ENCODE measurements at regions not wholly inside any gene's neighbourhood (a gene's known extent, or its start where the extent isn't known, plus 50 kb on each side); places are given as distances from the start of the nearest gene placed in this dataset.
"Not testable (repeated sequence)": the region's sequence is repeated elsewhere in the genome, so short reads cannot be mapped to it uniquely, and the experiment has no call there.

DNA sequence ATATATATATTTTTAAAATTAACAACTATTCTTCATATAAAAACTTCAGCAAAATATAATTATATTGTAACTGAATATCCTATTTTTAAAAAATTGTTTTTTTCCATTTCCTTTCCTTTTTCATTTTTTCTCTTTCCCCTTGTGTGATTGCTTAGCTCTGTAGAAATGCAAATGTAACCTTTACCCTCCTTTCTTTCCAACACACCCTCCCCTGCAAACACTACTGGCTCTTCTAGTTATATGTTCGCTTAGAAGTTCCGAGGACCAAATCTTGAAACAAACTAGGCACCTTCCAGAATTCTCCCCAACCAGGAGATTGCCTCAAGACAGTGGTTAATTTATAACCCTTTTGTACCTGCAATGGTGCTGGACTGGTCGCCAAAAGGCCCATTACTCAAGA, 1980.0 kb upstream of the CDH6 start:
- no peak for DNase-seq

DNA sequence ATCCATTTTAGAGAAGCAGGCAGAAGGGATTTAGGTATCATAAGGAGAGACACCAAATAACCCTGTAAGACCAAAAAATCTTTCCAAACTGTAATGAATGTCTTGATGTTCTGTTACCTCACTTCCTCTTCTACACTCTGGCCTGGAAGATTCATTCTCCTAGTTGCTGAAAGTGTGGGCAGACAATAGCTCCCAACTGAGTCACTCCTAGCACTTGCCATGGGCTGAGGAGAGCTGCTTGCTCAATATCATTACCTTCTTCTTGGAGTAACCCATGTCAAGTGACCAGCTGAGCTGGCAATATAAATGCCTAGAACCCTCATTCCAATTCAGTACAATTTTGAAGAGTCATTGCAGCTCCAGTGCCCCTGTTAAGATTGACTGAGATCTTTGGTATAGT, 1985.5 kb upstream of the CDH6 start:
- no peak for DNase-seq

DNA sequence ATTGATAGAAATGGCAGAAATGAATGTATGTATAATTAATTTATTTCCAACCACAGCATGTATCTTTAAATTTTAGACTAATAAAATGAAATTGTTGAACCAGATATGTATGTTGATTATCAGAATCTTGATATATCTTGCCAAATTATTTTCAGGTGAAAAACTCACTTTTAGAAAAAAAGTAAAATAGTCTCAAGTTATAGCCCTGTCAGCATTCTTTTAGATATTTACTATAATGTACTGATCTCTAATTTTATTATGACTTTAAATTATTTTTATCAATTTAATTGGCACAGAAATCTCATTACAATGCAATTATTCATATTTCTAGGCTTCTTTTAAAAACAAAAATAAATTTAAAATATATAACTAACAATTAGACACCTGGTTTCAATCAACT, 1990.4 kb upstream of the CDH6 start:
- no peak for DNase-seq

DNA sequence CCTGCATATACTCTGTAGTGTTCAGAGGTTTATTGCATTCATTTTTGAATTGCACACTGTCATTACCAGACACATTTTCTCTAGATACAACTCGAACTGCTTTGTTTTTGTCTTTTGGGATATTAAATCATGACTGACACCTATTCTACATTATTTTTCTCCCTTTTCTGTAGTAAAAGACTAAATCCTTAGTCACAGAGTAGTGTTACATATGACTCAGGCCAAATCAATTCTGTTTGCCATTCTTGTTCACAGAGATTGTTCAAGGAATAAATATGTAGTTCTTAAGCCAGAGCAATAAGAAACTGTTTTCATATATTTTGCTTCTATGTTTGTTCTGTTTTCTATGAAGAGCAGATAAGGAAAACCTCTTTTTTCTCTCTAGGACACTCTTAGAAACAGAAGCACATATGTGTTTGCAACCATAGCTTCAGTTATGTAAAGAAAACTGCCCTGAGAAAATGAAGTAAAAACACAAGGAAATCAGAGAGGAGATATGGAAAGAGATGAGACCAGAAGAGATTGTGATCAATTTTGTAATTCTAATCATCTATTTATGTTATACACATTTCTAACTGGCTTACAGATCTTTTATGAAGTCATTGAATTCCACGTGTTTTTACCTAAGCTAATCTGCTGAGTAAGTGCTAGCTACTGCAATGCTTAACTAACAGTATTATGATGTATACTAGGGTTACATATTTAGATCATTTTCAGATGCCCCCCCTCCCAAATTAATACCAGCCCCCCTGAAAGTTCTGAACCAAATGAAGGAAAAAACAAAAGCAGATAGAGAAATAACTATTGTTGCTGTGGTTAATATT, 1995.6 kb upstream of the CDH6 start:
- no peak for DNase-seq

DNA sequence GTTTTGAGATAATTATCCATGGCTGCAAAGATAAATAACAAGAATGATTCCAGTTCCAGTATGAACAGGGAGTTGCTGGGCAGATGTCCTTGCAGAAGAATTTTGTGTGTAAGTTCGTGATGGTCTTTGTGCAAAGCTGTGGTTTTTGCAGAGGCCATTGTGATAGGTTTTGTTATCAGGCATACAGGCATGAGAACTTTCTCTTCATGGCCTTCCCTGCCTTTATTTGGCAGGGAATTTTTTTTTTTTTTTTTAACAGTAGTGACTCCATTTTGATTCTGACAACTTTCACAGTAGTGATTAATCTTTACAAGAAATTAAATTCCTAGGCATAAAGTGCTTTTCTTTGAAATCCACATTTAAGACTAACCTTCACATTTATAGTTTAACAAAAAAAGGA, 1999.5 kb upstream of the CDH6 start:
- no peak for DNase-seq

DNA sequence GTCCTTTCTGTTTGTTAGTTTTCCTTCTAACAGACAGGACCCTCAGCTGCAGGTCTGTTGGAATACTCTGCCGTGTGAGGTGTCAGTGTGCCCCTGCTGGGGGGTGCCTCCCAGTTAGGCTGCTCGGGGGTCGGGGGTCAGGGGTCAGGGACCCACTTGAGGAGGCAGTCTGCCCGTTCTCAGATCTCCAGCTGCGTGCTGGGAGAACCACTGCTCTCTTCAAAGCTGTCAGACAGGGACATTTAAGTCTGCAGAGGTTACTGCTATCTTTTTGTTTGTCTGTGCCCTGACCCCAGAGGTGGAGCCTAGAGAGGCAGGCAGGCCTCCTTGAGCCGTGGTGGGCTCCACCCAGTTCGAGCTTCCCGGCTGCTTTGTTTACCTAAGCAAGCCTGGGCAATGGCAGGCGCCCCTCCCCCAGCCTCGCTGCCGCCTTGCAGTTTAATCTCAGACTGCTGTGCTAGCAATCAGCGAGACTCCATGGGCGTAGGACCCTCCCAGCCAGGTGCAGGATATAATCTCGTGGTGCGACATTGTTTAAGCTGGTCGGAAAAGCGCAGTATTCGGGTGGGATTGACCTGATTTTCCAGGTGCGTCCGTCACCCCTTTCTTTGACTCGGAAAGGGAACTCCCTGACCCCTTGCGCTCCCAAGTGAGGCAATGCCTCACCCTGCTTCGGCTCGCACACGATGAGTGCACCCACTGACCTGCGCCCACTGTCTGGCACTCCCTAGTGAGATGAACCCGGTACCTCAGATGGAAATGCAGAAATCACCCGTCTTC, 2002.0 kb upstream of the CDH6 start:
- not testable (repeated sequence) for DNase-seq

DNA sequence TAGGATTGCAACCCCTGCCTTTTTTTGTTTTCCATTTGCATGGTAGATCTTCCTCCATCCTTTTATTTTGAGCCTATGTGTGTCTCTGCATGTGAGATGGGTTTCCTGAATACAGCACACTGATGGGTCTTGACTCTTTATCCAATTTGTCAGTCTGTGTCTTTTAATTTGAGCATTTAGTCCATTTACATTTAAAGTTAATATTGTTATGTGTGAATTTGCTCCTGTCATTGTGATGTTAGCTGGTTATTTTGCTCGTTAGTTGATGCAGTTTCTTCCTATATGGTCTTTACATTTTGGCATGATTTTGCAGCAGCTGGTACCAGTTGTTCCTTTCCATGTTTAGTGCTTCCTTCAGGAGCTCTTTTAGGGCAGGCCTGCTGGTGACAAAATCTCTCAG, 2003.1 kb upstream of the CDH6 start:
- DNase-seq: not testable (repeated sequence)

DNA sequence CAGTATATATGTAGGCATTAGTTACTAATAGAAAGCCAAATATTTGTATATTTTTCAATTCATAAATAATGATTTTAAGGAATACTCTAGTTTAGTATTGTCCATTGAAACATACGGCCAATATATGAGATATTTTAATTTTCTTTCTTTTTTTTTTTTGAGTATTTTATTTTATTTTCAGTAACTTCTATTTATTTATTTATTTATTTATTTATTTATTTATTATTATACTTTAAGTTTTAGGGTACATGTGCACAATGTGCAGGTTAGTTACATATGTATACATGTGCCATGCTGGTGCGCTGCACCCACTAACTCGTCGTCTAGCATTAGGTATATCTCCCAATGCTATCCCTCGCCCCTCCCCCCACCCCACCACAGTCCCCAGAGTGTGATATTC, 2007.1 kb upstream of the CDH6 start:
- not testable (repeated sequence) for DNase-seq

DNA sequence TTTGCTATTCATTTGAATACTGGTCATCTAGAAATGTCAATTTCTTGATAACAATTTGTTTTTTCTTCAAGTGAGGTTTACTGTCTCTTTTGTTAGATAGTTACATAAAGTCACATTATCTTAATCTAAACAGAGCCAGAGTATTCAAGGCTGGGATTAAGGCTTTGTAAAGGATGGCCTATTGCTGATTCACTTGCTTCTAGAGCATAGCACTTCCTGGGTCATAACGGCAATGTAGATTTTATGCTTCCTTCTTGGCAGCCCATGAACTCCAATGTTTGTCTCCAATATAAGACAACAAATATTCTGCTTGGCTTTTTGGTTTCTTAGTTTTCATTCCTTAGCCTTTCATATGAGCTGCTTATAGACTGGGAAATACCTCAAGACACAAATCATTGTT, 2007.9 kb upstream of the CDH6 start:
- no peak for DNase-seq

DNA sequence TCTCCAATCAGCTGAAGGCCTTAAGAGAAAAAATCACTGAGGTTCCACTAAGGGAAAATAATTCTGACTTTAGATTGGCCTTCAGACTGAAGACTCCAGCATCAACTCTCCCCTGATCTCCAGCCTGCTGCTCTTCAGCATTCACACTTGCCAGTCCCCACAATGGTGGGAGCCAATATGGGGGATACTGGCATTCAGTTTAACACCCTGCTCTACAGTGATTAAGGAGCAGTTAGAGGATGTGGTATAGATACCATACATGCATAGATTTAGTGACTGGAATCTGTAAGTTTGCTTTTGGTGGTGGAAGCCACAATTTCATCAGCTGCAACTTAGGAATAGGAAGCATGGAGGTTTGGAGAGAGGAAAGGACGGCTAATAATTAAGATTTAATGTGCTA, 2017.7 kb upstream of the CDH6 start:
- DNase-seq: no peak

DNA sequence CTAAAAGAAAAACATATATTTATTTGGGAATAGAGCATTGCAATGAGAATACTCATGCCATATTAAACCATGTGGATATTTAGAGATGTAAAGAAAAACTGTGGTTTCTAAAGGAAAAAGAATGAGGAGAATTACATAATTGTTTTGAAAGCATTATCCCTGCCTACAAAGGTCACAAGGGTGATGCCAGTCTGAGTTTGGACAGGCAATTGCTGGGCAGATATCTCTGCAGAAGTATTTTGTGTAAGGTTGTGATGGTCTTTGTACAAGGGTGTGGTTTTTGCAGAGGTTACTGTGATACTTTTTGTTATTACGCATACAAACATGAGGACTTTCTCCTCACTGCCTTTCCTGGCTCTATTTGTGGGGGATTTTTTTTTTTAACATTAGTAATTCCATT, 2022.9 kb upstream of the CDH6 start:
- no peak for DNase-seq

DNA sequence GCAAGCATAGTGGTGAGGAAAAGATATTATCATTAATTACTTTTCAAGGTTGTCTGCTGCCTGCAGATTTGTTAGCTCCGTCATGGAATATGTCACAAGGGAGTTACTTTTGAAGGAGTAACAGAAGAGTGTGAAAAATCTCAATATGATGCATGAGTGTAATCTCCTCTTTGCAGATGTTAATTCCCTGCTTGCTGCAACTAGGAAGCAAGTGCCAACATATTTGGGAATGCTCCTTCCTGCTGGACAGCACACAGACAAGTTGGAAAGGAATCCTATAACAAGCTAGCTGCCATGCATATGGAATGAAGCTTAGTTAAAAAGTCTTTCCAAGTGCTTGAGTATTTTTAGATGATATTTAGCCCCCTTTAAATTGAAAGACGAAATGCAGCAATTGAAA, 2023.6 kb upstream of the CDH6 start:
- no peak for DNase-seq

DNA sequence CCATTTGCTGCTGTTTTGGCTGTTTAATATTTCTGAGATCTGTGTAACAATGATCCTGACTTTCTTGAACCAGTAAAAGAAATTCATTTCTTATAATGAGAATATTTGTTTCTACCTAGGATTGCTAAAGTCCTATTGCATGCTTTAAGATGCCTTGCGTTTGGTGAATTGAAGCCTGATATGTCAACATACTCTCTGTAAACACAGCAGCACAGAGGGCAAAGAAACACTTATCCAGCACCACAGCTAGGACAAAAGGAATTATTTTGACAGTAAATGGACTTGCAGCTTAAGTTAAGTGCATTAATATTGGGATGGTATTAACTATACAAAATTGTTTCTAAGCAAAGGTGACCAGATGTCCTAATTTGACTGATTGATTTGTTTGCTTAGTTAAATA, 2031.2 kb upstream of the CDH6 start:
- no peak for DNase-seq

DNA sequence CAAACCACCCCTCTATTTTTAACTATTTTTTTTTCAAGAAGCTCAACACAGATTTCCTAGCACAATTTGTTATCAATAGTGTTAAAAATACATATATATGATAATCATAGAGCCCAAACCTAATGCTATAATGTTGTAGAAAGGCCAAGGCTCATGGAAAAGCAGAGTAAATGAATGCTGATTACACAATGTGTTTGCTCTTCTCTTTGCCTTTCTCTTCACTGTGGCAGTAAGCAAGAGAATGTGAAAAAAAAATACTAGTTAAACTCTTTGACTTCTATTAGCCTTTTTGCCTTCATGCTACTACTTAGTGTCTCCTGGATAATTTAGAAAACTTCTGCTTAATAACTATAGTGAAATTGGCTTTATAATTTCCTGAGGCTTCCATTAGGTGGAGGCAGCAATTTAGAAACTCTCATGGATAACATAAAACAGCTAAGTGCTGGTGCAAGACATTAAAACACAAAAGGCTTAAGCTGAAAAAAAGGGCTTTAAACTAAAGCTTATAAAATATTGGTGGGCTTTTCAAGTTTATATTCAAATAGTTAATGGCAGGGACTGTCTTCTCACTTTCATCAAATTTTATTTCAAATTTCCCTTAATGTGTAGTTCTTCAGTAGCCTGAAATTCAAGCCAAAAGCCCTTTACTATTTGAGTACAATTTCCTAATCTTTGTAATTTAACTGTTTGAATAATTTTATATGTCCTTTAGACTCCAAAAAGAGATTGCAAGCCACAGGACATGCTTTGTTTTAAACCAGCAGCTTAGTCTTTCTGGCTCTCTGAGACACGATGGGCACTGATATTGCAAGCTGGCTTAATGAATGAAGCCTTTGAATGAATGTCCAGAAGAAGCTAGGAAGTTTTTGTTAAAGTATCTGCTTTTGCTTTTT, 2031.8 kb upstream of the CDH6 start:
- DNase-seq: no peak

DNA sequence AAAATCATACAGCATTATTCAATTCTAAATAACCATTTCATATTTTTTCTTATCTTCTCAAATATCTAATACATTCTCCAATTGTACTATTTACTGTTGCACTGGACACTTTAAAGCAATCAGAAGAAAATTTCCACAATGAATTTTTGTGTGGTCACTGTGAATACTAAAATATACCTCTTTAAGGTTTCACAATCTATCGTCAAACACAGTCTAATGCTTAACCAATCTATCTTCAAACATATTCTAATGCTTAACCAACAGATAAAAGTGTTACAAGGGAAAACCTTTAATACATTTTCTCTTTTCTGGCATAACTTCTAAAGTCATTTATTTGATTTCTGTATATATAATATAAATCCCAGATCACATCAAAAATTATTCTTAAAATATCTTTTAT, 2035.5 kb upstream of the CDH6 start:
- DNase-seq: no peak

DNA sequence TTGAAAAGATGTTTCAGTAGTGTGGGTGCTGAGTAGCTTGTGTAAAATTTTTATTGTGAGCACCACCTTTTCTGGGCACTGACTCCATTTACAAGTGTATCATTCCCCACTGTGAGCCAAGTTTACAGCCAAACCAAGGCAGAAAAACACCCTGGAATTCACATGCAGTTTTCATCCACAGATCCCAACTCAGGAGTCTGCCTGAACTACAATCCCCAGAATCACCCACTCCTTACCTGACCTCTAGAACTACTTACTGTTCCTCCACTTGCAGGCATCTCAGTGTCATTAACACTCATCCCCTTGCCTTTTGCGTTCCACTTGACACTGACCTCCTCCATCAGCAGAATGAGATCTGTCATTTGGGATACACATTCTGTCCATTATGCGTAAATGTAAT, 2042.6 kb upstream of the CDH6 start:
- DNase-seq: no peak

DNA sequence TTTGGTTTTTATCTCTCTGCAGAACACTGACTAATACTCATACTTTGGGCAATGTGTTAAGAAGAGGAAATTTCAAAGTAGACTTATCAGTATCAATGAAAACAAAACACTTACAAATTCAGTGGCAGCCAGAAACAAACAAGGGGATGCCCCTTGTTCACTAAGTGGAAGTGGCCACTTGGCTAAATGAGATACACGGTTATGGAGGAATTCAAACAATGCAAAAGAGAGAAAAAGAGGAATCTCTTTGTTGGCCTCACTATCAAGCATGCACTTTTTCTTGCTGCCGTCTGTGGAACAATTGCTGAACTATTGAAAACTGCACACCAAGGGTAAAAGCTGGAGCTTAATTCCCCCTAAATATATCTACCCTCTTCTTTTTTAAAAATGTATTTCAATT, 2044.9 kb upstream of the CDH6 start:
- no peak for DNase-seq

DNA sequence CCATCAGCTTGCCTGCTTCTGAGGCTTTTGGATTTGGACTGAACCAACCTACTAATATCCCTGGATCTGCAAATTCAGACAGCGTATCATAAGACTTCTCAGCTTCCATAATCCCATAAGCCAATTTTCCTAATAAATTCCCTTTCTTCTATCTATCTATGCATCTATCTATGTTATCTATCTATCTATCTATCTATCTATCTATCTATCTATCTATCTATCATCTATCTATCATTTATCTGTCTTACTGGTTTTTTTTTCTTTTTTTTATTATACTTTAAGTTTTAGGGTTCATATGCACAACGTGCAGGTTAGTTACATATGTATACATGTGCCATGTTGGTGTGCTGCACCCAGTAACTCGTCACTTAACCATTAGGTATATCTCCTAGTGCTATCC, 2045.4 kb upstream of the CDH6 start:
- DNase-seq: no peak

DNA sequence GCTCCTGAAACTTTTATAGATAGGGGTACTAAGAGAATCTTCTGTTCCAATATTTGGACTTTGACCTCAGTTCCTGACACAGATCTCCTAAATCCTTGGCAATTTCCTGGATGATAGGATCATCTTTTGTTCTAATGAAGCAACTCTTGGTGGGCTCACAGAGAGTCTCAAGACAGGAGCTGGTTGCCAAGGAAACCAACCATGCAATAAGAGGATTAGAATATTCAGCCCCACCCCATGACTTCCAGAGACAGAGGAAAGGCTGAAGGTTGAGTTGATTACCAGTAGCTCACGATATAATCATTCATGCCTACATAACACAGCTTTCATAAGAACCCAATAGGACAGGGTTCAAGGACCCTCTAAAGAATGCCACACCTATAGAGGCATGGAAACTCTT, 2050.2 kb upstream of the CDH6 start:
- DNase-seq: no peak

DNA sequence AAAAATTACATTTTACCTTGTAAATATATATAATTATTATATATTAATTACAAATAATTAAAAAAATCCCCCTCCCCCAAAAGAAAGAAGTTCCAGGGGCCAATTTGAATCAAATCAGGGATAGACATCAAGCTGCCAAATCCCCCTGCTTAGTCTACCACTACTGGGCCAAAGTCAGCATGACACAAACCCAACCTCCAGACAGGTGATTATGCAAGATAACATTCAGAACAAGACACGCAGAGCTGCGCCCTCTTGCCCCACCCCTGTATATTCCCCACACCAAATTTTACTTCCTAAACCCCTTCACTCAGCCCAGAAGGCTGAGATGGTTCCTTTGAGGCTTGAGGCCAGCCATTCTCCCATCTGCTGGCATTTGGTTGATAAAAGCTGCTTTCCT, 2059.1 kb upstream of the CDH6 start:
- no peak for DNase-seq

DNA sequence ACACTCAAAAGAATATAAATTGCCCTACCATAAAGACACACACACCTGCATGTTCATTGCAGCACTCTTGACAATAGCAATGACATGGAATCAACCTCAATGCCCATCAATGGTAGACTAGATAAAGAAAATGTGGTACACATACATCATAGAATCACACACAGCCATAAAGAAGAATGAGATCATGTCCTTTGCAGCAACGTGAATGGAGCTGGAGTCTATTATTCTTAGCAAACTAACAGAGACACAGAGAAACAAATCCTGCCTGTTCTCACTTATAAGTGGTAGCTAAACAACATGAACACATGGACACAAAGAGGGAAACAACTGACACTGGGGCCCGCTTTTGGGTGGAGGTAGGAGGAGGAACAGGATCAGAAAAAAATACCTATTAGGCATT, 2062.2 kb upstream of the CDH6 start:
- no peak for DNase-seq

DNA sequence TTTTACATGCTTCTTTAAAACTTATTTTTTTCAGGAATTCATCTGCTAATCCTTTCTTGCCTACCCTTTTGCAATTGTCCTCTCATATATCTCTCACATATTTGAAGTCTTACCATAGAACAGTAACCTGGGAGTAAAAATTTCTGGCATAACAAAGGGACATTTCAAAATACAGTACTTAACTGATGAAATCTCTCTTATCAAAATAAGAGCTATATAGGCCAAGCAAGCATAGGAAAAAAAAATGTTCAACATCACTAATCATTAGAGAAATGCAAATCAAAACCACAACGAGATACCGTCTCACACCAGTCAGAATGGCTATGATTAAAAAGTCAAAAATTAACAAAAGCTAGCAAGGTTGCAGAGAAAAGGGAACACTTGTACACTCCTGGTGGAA, 2062.7 kb upstream of the CDH6 start:
- no peak for DNase-seq

DNA sequence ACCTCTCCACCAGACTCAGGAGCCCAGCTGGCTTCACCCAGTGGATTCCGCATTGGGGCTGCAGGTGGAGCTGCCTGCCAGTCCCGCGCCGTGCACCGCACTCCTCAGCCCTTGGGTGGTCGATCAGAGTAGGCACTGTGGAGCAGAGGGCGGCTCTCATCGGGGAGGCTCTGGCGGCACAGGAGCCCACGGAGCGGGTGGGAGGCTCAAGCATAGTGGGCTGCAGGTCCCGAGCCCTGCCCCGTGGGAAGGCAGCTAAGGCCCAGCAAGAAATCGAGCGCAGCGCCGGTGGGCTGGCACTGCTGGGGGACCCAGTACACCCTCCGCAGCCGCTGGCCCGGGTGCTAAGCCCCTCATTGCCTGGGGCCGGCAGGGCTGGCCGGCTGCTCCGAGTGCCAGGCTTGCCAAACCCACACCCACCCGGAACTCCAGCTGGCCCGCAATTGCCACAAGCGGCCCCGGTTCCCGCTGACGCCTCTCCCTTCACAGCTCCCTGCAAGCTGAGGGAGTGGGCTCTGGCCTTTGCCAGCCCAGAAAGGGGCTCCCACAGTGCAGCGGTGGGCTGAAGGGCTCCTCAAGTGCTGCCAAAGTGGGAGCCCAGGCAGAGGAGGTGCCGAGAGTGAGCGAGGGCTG, 2065.8 kb upstream of the CDH6 start:
- not testable (repeated sequence) for DNase-seq
